GM18511 (cell line): ENCODE measurements at regions not wholly inside any gene's neighbourhood (a gene's known extent, or its start where the extent isn't known, plus 50 kb on each side); places are given as distances from the start of the nearest gene placed in this dataset.
A peak's percentile ranks its signal among the peaks of the same experiment; 100 is the strongest.

Source experiments
- ATAC-seq: cut with Tn5 transposase; IDR thresholded peaks from one replicate; pipeline ENCODE4 v1.9.1; 2021; ENCODE audit warnings: mild to moderate bottlenecking, moderate library complexity; ENCODE audit not compliant: unreplicated experiment

GRCh38 chrX:69236641-69237040 is 71.4 kb upstream of the PJA1 start:
- no peak for ATAC-seq

GRCh38 chrX:69234624-69235023 is 69.4 kb upstream of the PJA1 start:
- ATAC-seq = no peak

GRCh38 chrX:69232945-69233344 is 67.7 kb upstream of the PJA1 start:
- ATAC-seq = no peak

- ATAC-seq = no peak
Measured at GRCh38 chrX:69231903-69232302, 66.7 kb upstream of the PJA1 start.

GRCh38 chrX:69229436-69229835 is 64.2 kb upstream of the PJA1 start:
- ATAC-seq = no peak

GRCh38 chrX:69228732-69229131 is 63.5 kb upstream of the PJA1 start:
- ATAC-seq = no peak

- no peak for ATAC-seq
Measured at GRCh38 chrX:69226459-69227158, 61.4 kb upstream of the PJA1 start.

GRCh38 chrX:69222103-69223090 is 57.1 kb upstream of the PJA1 start:
- ATAC-seq = peak; percentile 82

- ATAC-seq = peak; percentile 24
Measured at GRCh38 chrX:69221239-69222102, 56.2 kb upstream of the PJA1 start.

GRCh38 chrX:69218407-69218997 is 53.2 kb upstream of the PJA1 start:
- no peak for ATAC-seq

GRCh38 chrX:69216911-69217310 is 51.7 kb upstream of the PJA1 start:
- no peak for ATAC-seq

GRCh38 chrX:69216446-69216845 is 51.2 kb upstream of the PJA1 start:
- ATAC-seq = no peak

GRCh38 chrX:69215161-69215875 is 50.1 kb upstream of the PJA1 start:
- no peak for ATAC-seq
